Left renal pelvis (tissue), 4 donors: ENCODE measurements at regions not wholly inside any gene's neighbourhood (a gene's known extent, or its start where the extent isn't known, plus 50 kb on each side); places are given as distances from the start of the nearest gene placed in this dataset.

Experiments used
- DNase-seq, 4 donors: peaks; one replicate each; pipeline ENCODE4 v3.0.0-alpha.2; 2013; ENCODE audit warnings: low read depth in 4 of 4, low spot score in 3 of 4

GRCh38 chr2:62566847-62567246 is 60.9 kb upstream of the TMEM17 start:
- DNase-seq: no peak

GRCh38 chr2:62565309-62565908 is 59.4 kb upstream of the TMEM17 start:
- DNase-seq: no peak

- DNase-seq: no peak
Measured at GRCh38 chr2:62564380-62565137, 58.6 kb upstream of the TMEM17 start.

- DNase-seq: no peak
Measured at GRCh38 chr2:62561586-62561985, 55.6 kb upstream of the TMEM17 start.

- DNase-seq: no peak
Measured at GRCh38 chr2:62559582-62559981, 53.6 kb upstream of the TMEM17 start.

- no peak for DNase-seq
Measured at GRCh38 chr2:62558743-62559142, 52.7 kb upstream of the TMEM17 start.

- no peak for DNase-seq
Measured at GRCh38 chr2:62556086-62556485, 50.1 kb upstream of the TMEM17 start.
